ENCODE measurements at regions not wholly inside any gene's neighbourhood (a gene's known extent, or its start where the extent isn't known, plus 50 kb on each side); places are given as distances from the start of the nearest gene placed in this dataset.

GRCh38 chr6:65935412-65935811 lies 228.4 kb upstream of the EYS start:
- TF ChIP-seq REST (IDR thresholded peaks at IDR 0.05; ENCODE audit: low read depth) = no peak
- no peak for TF ChIP-seq NFIC (IDR thresholded peaks at IDR 0.05)
- no peak for TF ChIP-seq TEAD4 (IDR thresholded peaks at IDR 0.05)
- TF ChIP-seq EP300 (IDR thresholded peaks at IDR 0.05; ENCODE audit: borderline replicate concordance) = no peak

GRCh38 chr6:65933390-65933789 lies 226.4 kb upstream of the EYS start:
- no peak for TF ChIP-seq RAD21 (IDR thresholded peaks at IDR 0.05; ENCODE audit: low read depth)
- no peak for TF ChIP-seq TAF1 (IDR thresholded peaks at IDR 0.05; ENCODE audit: low read depth)
- TF ChIP-seq FOXM1 (IDR thresholded peaks at IDR 0.05; ENCODE audit: borderline replicate concordance, low read depth) = no peak
- no peak for TF ChIP-seq NFIC (IDR thresholded peaks at IDR 0.05)
- TF ChIP-seq TEAD4 (IDR thresholded peaks at IDR 0.05) = no peak
- no peak for TF ChIP-seq ZBTB7A (IDR thresholded peaks at IDR 0.05; ENCODE audit: low read depth)
- no peak for TF ChIP-seq YY1 (IDR thresholded peaks at IDR 0.05; ENCODE audit: low read depth)
- no peak for TF ChIP-seq USF1 (IDR thresholded peaks at IDR 0.05)
- no peak for TF ChIP-seq EP300 (IDR thresholded peaks at IDR 0.05; ENCODE audit: borderline replicate concordance)
- TF ChIP-seq REST (IDR thresholded peaks at IDR 0.05; ENCODE audit: low read depth) = no peak
- TF ChIP-seq CREB1 (IDR thresholded peaks at IDR 0.05; ENCODE audit: low read depth) = no peak
- TF ChIP-seq EGR1 (IDR thresholded peaks at IDR 0.05) = no peak
- no peak for TF ChIP-seq TCF12 (IDR thresholded peaks at IDR 0.05; ENCODE audit: low read depth)
- no peak for TF ChIP-seq CEBPB (IDR thresholded peaks at IDR 0.05)

GRCh38 chr6:65927141-65927540 lies 220.1 kb upstream of the EYS start:
- no peak for TF ChIP-seq REST (IDR thresholded peaks at IDR 0.05; ENCODE audit: low read depth)
- TF ChIP-seq CREB1 (IDR thresholded peaks at IDR 0.05; ENCODE audit: low read depth) = no peak
- TF ChIP-seq USF1 (IDR thresholded peaks at IDR 0.05) = no peak
- TF ChIP-seq RAD21 (IDR thresholded peaks at IDR 0.05; ENCODE audit: low read depth) = no peak
- no peak for TF ChIP-seq CEBPB (IDR thresholded peaks at IDR 0.05)
- no peak for TF ChIP-seq YY1 (IDR thresholded peaks at IDR 0.05; ENCODE audit: low read depth)
- TF ChIP-seq ZBTB7A (IDR thresholded peaks at IDR 0.05; ENCODE audit: low read depth) = no peak
- TF ChIP-seq EGR1 (IDR thresholded peaks at IDR 0.05) = no peak
- no peak for TF ChIP-seq NFIC (IDR thresholded peaks at IDR 0.05)
- TF ChIP-seq TEAD4 (IDR thresholded peaks at IDR 0.05) = no peak
- no peak for TF ChIP-seq TAF1 (IDR thresholded peaks at IDR 0.05; ENCODE audit: low read depth)
- no peak for TF ChIP-seq MAX (IDR thresholded peaks at IDR 0.05)
- TF ChIP-seq FOXM1 (IDR thresholded peaks at IDR 0.05; ENCODE audit: borderline replicate concordance, low read depth) = no peak
- no peak for TF ChIP-seq TCF12 (IDR thresholded peaks at IDR 0.05; ENCODE audit: low read depth)
- no peak for TF ChIP-seq EP300 (IDR thresholded peaks at IDR 0.05; ENCODE audit: borderline replicate concordance)

GRCh38 chr6:65924411-65924810 lies 217.4 kb upstream of the EYS start:
- TF ChIP-seq TEAD4 (IDR thresholded peaks at IDR 0.05) (no peak), REST (IDR thresholded peaks at IDR 0.05; ENCODE audit: low read depth) (no peak), MAX (IDR thresholded peaks at IDR 0.05) (no peak), NFIC (IDR thresholded peaks at IDR 0.05) (no peak), CREB1 (IDR thresholded peaks at IDR 0.05; ENCODE audit: low read depth) (no peak), ZBTB7A (IDR thresholded peaks at IDR 0.05; ENCODE audit: low read depth) (no peak), EP300 (IDR thresholded peaks at IDR 0.05; ENCODE audit: borderline replicate concordance) (no peak), FOXM1 (IDR thresholded peaks at IDR 0.05; ENCODE audit: borderline replicate concordance, low read depth) (no peak), TAF1 (IDR thresholded peaks at IDR 0.05; ENCODE audit: low read depth) (no peak), EGR1 (IDR thresholded peaks at IDR 0.05) (no peak), CEBPB (IDR thresholded peaks at IDR 0.05) (no peak), YY1 (IDR thresholded peaks at IDR 0.05; ENCODE audit: low read depth) (no peak), USF1 (IDR thresholded peaks at IDR 0.05) (no peak), TCF12 (IDR thresholded peaks at IDR 0.05; ENCODE audit: low read depth) (no peak), RAD21 (IDR thresholded peaks at IDR 0.05; ENCODE audit: low read depth) (no peak)
